Psoas muscle (tissue), 7 donors: ENCODE measurements at regions not wholly inside any gene's neighbourhood (a gene's known extent, or its start where the extent isn't known, plus 50 kb on each side); places are given as distances from the start of the nearest gene placed in this dataset.

Experiments used
- ATAC-seq, 4 donors: fragments of 200-7000 bp; cut with Tn5 transposase; one replicate each; pipeline ENCODE4 v1.9.1; 2020; ENCODE audit warnings: moderate library complexity in 3 of 4, mild to moderate bottlenecking in 2 of 4
- DNase-seq, 2 donors: peaks; one replicate each; pipeline ENCODE4 v3.0.0-alpha.2; 2020
- H3K27ac ChIP-seq: fragments of 200-600 bp; one replicate; pipeline ENCODE4 v1.8.0; 2022
- H3K27me3 ChIP-seq, 3 donors: fragments of 200-600 bp in 1 of 3; one replicate each; pipeline versions ENCODE4 v1.6.1 to v1.8.0; 2013 to 2022; ENCODE audit warnings: low read length in 2 of 3, mild to moderate bottlenecking in 2 of 3, moderate library complexity in 1 of 3; ENCODE audit not compliant: insufficient read depth in 3 of 3
- H3K36me3 ChIP-seq, 2 donors: fragments of 200-600 bp in 1 of 2; one replicate each; pipeline versions ENCODE4 v1.6.1 to v1.8.0; 2013 to 2022; ENCODE audit warnings: low read depth in 1 of 2, mild to moderate bottlenecking in 1 of 2, moderate library complexity in 1 of 2; ENCODE audit not compliant: insufficient read depth in 1 of 2
- H3K4me1 ChIP-seq: fragments of 200-600 bp; one replicate; pipeline ENCODE4 v1.8.0; 2022
- H3K4me3 ChIP-seq: fragments of 200-600 bp; one replicate; pipeline ENCODE4 v1.8.0; 2022; ENCODE audit warnings: mild to moderate bottlenecking
- H3K9me3 ChIP-seq: fragments of 200-600 bp; one replicate; pipeline ENCODE4 v1.8.0; 2022
- CTCF ChIP-seq: fragments of 200-600 bp; IDR thresholded peaks from one replicate; pipeline ENCODE4 v1.8.0; 2022; ENCODE audit warnings: antibody characterized with exemption
- WGBS, 3 donors: extraction: QIAGEN DNeasy Blood & Tissue Kit; methylation state at CpG; one replicate each; pipeline versions ENCODE4 v1.1.6 to v1.1.7; 2013; 5-methylcytosine and 5-hydroxymethylcytosine counted together
- intact Hi-C, 2 donors: fragments of 100-400 bp; cut with DNase I; formaldehyde crosslinking; loops; one replicate each; pipeline versions ENCODE4 v1.11.0 to v1.14.2; 2022
- donor health status: healthy with polysubstance abuse.
- donor health status: DM: no; HTN: no; CAD: no; lungs with moderate emphysema.
- donor health status: Bipolar disorder and iron deficiency.
- donor health status: healthy.
- donor health status: DM: yes; HTN: yes; CAD: no.
- donor health status: DM: no; HTN: no; CAD: no.
- donor health status: DM: yes; HTN: yes; CAD: no.

GRCh38 chr19:56960959-56961543 lies 120.5 kb upstream of the PEG3 start:
- Histone ChIP-seq H3K4me1 (no peaks in the 10 kb centered on the region), H3K9me3 (no peaks in the 10 kb centered on the region), H3K36me3 (no peaks in the 10 kb centered on the region), H3K27me3 (no peaks in the 10 kb centered on the region), H3K4me3 (no peak overlapping the region), H3K27ac (no peak overlapping the region)
- WGBS, 3 donors = 73 to 78% (median 76%) methylated on average over 7 of the region's 7 CpGs
- intact Hi-C loops = no loop called here
- TF ChIP-seq CTCF = no peak
- DNase-seq (no peak), ATAC-seq (no peak)

GRCh38 chr19:56964410-56964920 lies 123.9 kb upstream of the PEG3 start:
- H3K36me3 ChIP-seq = no peaks in the 10 kb centered on the region
- no peak overlapping the region for H3K27ac ChIP-seq
- H3K27me3 ChIP-seq = no peaks in the 10 kb centered on the region
- H3K4me3 ChIP-seq = no peak overlapping the region
- no peaks in the 10 kb centered on the region for H3K9me3 ChIP-seq
- WGBS, 3 donors = 65 to 77% (median 75%) methylated on average over 8 of the region's 8 CpGs
- DNase-seq (no peak), ATAC-seq (no peak)
- no peak for TF ChIP-seq CTCF
- H3K4me1 ChIP-seq = no peaks in the 10 kb centered on the region
- intact Hi-C loops = no loop called here

- Histone ChIP-seq H3K4me3 (no peak overlapping the region), H3K36me3 (no peaks in the 10 kb centered on the region), H3K9me3 (no peaks in the 10 kb centered on the region), H3K4me1 (no peaks in the 10 kb centered on the region), H3K27ac (no peak overlapping the region), H3K27me3 (no peaks in the 10 kb centered on the region)
- ATAC-seq (no peak), DNase-seq (no peak)
- intact Hi-C loops = no loop called here
- WGBS, 3 donors = 28 to 38% (median 31%) methylated on average over 17 of the region's 17 CpGs
- no peak for TF ChIP-seq CTCF
Measured at GRCh38 chr19:56966225-56966696, 125.7 kb upstream of the PEG3 start.

GRCh38 chr19:56966697-56967299 lies 126.3 kb upstream of the PEG3 start:
- 79 to 85% (median 83%) methylated on average over 13 of the region's 13 CpGs for WGBS, 3 donors
- Histone ChIP-seq H3K9me3 (no peaks in the 10 kb centered on the region), H3K36me3 (no peaks in the 10 kb centered on the region), H3K27ac (no peak overlapping the region), H3K4me1 (no peaks in the 10 kb centered on the region), H3K4me3 (no peak overlapping the region), H3K27me3 (no peaks in the 10 kb centered on the region)
- DNase-seq (no peak), ATAC-seq (no peak)
- intact Hi-C loops = no loop called here
- TF ChIP-seq CTCF = no peak
